ENCODE measurements at regions not wholly inside any gene's neighbourhood (a gene's known extent, or its start where the extent isn't known, plus 50 kb on each side); places are given as distances from the start of the nearest gene placed in this dataset.

GRCh38 chr2:181785691-181786344 is 105.5 kb upstream of the NEUROD1 start:
- no peak for TF ChIP-seq EZH2phosphoT487 (IDR thresholded peaks at IDR 0.05; ENCODE audit: borderline replicate concordance, low read depth, low read length)
- no peak for TF ChIP-seq CTCF (conservative IDR thresholded peaks at IDR 0.05; ENCODE audit: low read length)

All from OCI-LY7 (cell line).